ELF-1 (cell line): ENCODE measurements at regions not wholly inside any gene's neighbourhood (a gene's known extent, or its start where the extent isn't known, plus 50 kb on each side); places are given as distances from the start of the nearest gene placed in this dataset.

Experiments used
- DNase-seq: peaks from one replicate; pipeline ENCODE4 v3.0.0-alpha.2; 2016; ENCODE audit warnings: low read depth, low spot score

DNA sequence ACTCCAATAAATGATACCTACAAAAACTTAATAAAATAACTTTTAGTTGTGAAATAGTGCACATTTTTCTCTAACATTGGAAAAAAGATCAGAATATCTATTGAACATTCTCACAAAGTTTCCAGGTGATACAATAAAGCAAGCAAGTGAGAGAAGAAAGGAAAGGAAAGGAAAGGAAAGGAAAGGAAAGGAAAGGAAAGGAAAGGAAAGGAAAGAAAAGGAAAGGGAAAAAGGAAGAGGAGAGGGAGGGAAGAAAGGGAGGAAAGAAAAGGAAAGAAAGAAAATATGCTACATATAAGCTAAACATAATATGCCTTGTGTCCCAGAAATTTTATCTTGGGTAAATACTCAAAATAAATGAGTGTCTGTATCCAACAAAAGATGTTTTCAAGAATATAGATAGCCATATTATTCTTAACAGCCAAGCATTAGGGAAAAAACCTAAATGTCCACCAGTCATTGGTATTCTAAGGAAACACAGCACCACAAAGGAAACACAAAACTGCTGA is 510.2 kb upstream of the ZWINT start:
- DNase-seq, result no peak

GRCh38 chr10:56867236-56867635 is 506.2 kb upstream of the ZWINT start:
- DNase-seq, result no peak

DNA sequence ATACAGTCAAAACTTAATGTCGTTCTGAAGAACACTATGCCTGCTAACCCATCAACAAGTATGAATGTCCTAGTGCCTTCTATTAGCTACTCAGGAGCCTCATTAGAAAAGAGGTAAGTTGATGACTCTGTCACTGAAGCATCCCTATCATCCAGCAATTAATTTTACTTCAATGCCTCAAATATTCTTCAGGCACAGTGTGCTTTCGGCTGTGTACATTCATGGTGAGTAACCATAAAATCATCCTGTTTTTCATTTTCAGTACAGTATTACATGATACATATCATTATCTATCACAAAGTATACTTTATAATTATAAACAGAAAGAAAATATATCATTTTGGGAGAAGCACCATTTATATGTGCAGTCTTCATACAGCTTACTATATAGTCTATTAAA is 495.5 kb upstream of the ZWINT start:
- no peak for DNase-seq

GRCh38 chr10:56844978-56845529 is 484.0 kb upstream of the ZWINT start:
- no peak for DNase-seq

- no peak for DNase-seq
These were observed 475.6 kb upstream of the ZWINT start for GRCh38 chr10:56836659-56837058.

DNA sequence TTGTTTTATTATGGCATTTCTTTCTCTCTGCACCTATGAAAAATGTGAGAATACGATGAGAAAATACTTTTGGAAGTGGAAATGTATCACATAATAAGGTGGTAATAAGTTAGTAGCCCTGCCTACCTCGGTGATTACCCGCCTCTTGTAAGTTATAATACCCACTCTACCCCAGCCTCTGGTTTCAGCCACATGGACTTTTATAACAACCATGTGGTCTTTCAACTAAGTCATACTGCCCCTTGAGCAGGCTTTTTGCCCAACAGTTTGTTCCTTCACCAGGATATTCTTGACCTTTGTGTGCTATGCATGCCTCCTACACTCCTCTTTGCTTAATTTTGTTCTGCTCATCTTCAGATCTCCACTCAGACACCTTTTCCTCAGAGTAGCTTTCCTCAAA is 470.6 kb upstream of the ZWINT start:
- no peak for DNase-seq

- DNase-seq, result peak; percentile 5
These were observed 462.8 kb upstream of the ZWINT start for GRCh38 chr10:56823849-56824248.

DNA sequence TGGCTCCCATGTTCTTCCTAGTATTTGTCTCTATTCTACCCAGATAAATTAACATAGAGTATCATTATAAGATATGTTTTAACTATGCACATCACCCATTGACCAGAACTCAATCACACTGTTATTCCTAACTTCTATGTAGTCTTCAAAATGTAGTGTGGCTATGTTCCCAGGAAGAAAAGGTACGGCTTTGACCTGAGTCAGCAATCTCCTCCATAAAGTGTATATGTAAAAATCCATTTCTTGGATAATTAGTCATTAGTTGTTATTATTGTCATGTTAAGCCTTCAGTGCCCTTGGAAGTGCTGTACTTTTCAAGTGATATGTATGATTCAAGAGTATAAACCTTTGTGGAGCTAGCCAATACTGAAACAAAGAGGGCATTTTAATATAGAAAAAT is 444.0 kb upstream of the ZWINT start:
- DNase-seq, result no peak

DNA sequence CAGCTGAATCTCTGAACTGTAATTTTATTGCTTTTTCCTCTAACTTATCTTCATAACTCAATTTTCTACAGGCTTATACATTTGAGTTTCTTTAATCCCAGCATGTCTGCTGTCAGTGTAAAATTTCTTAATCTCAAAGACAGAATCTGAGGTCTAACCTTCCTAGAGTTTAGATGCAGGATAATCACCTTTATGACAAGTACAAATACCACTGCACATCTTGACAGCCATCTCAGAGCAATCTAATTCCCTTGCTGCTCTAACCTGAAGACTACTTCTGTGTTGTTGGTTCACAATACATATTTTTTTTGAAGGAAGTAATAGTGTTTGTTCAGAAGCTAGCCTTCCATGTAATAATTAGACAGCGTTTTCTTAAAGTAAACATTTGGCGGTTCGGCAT is 424.2 kb upstream of the ZWINT start:
- no peak for DNase-seq

DNA sequence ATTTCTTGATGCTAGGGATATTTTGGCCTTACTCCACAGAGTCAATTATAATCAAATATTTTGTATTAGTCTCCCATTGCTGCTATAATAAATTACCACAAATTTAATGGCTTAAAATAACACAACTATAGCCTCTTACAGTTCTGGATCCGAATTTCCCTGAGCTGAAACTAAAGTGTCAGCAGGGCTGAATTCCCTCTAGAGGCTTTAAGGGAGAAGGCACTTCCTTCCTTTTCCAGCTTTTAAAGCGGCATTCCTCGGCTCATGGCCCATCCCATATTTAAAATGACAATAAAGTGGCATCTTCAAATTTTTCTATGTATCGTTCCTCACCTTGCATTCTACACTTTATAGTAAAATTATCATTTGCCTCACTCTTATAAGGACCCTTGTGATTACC is 421.4 kb upstream of the ZWINT start:
- DNase-seq, result no peak

DNA sequence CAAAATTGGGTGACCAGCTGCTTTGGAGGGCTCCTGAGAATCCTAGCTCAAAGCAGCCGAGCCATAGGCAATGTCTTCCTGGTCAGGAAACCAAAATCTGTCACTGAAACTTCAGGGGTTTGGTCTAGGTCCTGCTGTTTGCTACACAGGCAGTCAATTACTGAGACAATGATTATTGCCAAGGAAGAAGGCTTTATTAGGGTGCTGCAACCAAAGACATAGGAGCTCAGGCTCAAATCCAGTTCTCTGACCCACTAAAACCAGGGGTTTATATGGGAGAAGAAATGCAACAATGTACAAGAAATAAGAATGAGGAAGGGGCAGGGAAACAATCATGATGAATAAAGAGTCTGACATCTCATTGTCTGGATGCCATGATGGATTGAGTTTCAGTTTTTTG is 410.3 kb upstream of the ZWINT start:
- DNase-seq, result no peak

DNA sequence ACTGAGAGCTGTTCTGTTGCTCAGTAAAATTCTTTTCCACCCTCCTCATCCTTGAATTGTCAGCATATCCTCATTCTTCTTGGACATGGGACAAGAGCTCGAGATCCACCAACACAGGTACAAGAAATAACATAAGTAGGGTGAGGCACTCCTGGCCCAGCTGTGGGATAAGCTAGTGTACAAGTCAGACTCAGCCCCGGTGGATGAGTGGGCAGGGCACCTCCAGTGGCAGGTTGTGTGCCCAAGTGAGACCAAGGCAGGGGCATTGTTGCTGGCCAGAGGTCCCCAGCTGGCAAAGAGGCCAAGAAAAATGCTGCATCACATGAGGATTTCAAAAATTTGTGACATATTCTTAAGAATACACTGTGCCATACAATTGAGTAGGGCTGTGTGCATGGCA is 402.0 kb upstream of the ZWINT start:
- no peak for DNase-seq

DNA sequence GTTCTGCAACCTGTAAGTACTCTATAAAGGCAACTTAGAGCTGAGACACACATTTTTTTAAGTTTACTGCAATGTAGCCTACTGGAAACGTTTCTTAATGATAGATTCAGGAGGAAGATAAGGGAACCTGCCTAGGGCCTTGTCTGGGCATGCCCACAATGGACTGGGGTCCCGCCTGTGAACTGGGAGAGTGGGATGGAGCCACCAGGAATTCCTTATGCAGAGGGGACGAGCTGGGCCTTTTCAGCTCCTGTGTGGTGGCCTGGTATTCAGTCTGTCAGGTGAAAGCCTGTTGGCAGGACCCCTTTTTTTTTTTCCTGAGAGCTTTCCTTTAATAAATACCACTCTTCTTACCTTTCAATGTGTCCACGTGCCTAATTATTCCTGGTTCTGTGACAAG is 384.4 kb upstream of the ZWINT start:
- peak; percentile 4 for DNase-seq

GRCh38 chr10:56728349-56728748 is 367.3 kb upstream of the ZWINT start:
- no peak for DNase-seq

- no peak for DNase-seq
These were observed 361.9 kb upstream of the ZWINT start for GRCh38 chr10:56722912-56723311.

DNA sequence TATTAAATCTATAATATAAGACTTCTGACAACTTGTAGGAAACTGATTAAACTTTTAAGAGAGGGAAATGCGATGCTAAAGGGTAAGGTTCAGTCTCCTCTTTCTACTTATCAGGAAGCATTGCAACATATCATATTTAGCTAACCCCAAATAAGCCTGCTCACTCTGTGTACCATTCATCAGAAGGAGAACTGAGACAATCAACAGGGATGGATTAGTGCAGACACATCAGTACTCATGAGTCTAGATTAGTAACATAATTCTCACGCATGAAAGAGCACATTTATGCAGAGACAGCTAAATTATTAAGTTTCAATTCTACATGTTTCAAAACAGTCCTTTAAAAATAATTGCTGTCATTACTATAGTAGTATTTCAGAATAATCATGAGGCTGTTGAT is 354.2 kb upstream of the ZWINT start:
- DNase-seq, result no peak

DNA sequence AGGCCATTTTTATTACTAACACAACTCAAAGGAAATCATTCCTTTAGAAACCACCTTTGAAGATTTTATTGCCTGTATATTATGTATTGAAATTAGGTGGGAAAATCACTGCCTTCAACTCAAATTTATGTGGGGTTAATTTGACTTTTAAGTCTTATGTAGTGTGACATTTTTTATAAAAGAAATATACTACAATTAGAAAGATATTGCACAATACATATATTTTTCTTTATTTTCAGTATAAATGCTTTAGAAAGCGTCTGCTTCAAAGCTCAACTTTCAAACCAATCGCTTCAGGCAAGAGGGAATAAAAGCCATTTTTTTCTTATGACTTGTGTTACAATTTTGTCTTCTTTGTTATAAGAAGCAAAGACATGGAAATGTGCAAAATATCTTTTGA is 337.4 kb upstream of the ZWINT start:
- no peak for DNase-seq

GRCh38 chr10:56679578-56679977 is 318.5 kb upstream of the ZWINT start:
- DNase-seq, result no peak

- DNase-seq, result no peak
These were observed 301.8 kb upstream of the ZWINT start for GRCh38 chr10:56662765-56663447.

- no peak for DNase-seq
These were observed 292.2 kb upstream of the ZWINT start for GRCh38 chr10:56653289-56653688.

DNA sequence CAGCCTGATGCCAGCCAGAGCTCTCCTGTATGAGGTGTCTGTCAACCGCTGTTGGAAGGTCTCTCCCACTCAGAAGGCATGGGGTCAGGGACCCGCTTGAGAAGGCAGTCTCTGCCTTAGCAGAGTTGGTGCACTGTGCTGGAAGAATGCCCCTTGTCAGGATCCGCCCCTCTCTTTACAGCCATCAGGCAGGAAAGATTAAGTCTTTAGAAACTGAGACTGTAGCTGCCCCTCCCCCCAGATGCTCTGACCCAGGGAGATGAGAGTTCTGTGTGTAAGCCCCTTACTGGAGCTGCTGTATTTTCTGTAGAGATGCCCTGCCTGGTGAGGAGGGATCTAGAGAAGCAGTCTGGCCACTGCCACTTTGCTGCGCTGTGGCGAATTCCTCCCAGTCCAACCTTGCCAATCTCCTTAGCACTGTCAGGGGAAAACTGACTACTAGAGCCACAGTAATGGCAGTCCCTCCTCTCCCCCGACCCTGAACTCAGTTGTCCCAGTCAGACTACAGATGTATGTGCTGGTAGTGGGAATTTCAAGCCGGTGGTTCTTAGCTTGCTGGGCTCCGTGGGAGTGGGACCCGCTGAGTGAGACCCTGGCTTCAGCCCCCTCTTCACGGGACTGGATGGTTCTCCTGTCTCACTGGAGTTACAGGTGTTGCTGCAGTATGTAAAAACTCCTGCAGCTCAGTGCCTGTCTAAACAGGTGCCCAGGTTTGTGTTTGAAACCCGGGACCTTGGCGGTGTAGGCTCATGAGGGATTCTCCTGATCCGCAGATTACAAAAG is 285.5 kb upstream of the ZWINT start:
- DNase-seq, result no peak

DNA sequence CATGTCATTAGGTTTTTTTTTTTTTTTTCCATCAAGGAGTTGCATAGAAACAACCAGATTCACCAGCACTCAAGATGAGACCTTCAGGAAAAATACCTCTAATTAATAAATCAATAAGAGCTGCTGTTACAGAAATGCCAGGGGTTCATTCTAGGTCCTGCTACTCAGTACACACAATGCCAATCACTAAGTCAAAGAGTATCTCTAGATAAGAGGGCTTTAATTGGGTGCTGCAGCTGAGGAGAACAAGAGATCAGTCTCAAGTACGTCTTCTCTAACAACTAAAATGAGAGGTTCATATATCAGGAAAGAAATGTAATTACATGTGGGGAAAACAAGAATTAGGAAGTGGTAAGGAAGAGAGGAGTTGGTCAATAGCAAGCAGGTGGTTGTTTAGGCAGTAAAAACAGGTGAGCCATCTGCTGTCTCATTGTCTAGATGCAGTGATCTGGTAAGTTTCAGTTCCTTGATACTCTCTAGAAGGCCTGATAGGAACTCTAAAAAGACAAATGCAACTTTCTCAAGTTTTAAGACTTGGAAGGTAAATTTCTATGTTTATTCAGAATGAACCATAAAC is 272.9 kb upstream of the ZWINT start:
- no peak for DNase-seq

- no peak for DNase-seq
These were observed 271.5 kb upstream of the ZWINT start for GRCh38 chr10:56632537-56632936.
